Skeletal muscle cell (primary cell): ENCODE measurements at regions not wholly inside any gene's neighbourhood (a gene's known extent, or its start where the extent isn't known, plus 50 kb on each side); places are given as distances from the start of the nearest gene placed in this dataset.
"Not testable (repeated sequence)": the region's sequence is repeated elsewhere in the genome, so short reads cannot be mapped to it uniquely, and the experiment has no call there.

Source experiments
- DNase-seq: peaks from one replicate; pipeline ENCODE4 v3.0.0-alpha.2; 2010; ENCODE audit warnings: low read depth
- H3K4me3 ChIP-seq: 2 replicates; pipeline ENCODE4 v1.5.1; 2011; ENCODE audit warnings: low read depth, mild to moderate bottlenecking, control low read depth, low read length, moderate library complexity

- no peak overlapping the region for H3K4me3 ChIP-seq
- no peak for DNase-seq
Observed at GRCh38 chr15:98292442-98293240, 332.1 kb downstream of the ARRDC4 start.

GRCh38 chr15:98294126-98294525 lies 333.6 kb downstream of the ARRDC4 start:
- no peak overlapping the region for H3K4me3 ChIP-seq
- DNase-seq: no peak

- DNase-seq, H3K4me3 ChIP-seq: not testable (repeated sequence)
Observed at GRCh38 chr15:98295101-98295759, 334.7 kb downstream of the ARRDC4 start.

- no peak overlapping the region for H3K4me3 ChIP-seq
- DNase-seq: no peak
Observed at GRCh38 chr15:98296653-98297052, 336.1 kb downstream of the ARRDC4 start.

GRCh38 chr15:98304371-98304770 lies 343.9 kb downstream of the ARRDC4 start:
- H3K4me3 ChIP-seq: no peak overlapping the region
- no peak for DNase-seq

GRCh38 chr15:98308117-98308516 lies 340.2 kb upstream of the IGF1R start:
- no peak overlapping the region for H3K4me3 ChIP-seq
- DNase-seq: no peak

- peak; percentile 11 for DNase-seq
- no peak overlapping the region for H3K4me3 ChIP-seq
Observed at GRCh38 chr15:98311566-98312188, 336.7 kb upstream of the IGF1R start.

- H3K4me3 ChIP-seq: no peak overlapping the region
- DNase-seq: no peak
Observed at GRCh38 chr15:98312913-98313312, 335.4 kb upstream of the IGF1R start.

GRCh38 chr15:98315971-98316370 lies 332.4 kb upstream of the IGF1R start:
- no peak overlapping the region for H3K4me3 ChIP-seq
- no peak for DNase-seq

- DNase-seq: no peak
- no peak overlapping the region for H3K4me3 ChIP-seq
Observed at GRCh38 chr15:98321896-98322295, 326.4 kb upstream of the IGF1R start.

- H3K4me3 ChIP-seq: no peak overlapping the region
- DNase-seq: no peak
Observed at GRCh38 chr15:98322581-98322980, 325.8 kb upstream of the IGF1R start.

GRCh38 chr15:98324341-98324970 lies 323.9 kb upstream of the IGF1R start:
- no peak for DNase-seq
- no peak overlapping the region for H3K4me3 ChIP-seq

- DNase-seq: no peak
- no peak overlapping the region for H3K4me3 ChIP-seq
Observed at GRCh38 chr15:98326804-98327203, 321.5 kb upstream of the IGF1R start.

- no peak for DNase-seq
- no peak overlapping the region for H3K4me3 ChIP-seq
Observed at GRCh38 chr15:98330258-98330657, 318.1 kb upstream of the IGF1R start.

- H3K4me3 ChIP-seq: no peak overlapping the region
- no peak for DNase-seq
Observed at GRCh38 chr15:98330692-98331435, 317.5 kb upstream of the IGF1R start.

GRCh38 chr15:98331676-98332075 lies 316.7 kb upstream of the IGF1R start:
- no peak for DNase-seq
- H3K4me3 ChIP-seq: no peak overlapping the region

- H3K4me3 ChIP-seq: no peak overlapping the region
Observed at GRCh38 chr15:98333251-98333650, 315.1 kb upstream of the IGF1R start.

GRCh38 chr15:98342911-98343310 lies 305.4 kb upstream of the IGF1R start:
- no peak for DNase-seq

More at GRCh38 chr15:98333251-98333650, 315.1 kb upstream of the IGF1R start:
- no peak for DNase-seq

GRCh38 chr15:98344591-98344990 lies 303.7 kb upstream of the IGF1R start:
- no peak for DNase-seq

More at GRCh38 chr15:98342911-98343310, 305.4 kb upstream of the IGF1R start:
- no peak overlapping the region for H3K4me3 ChIP-seq

More at GRCh38 chr15:98344591-98344990, 303.7 kb upstream of the IGF1R start:
- H3K4me3 ChIP-seq: no peak overlapping the region
